Spleen (tissue), 11 donors: ENCODE measurements at regions not wholly inside any gene's neighbourhood (a gene's known extent, or its start where the extent isn't known, plus 50 kb on each side); places are given as distances from the start of the nearest gene placed in this dataset.

Experiments
- DNase-seq: peaks from one replicate; pipeline ENCODE4 v3.0.0-alpha.2; 2020
- H3K27ac ChIP-seq, 8 donors: fragments of 200-600 bp; sonication (generic) in 7 of 8; 1 replicate in 4 of 8; 2 replicates in 4 of 8; pipeline versions ENCODE4 v1.5.0 to v1.8.0; 2016 to 2021; ENCODE audit warnings: inconsistent platforms in 4 of 8, mild to moderate bottlenecking in 4 of 8, moderate library complexity in 1 of 8
- H3K27me3 ChIP-seq, 7 donors: fragments of 200-600 bp; sonication (generic) in 6 of 7; replicated peaks in 1 of 7; 1 replicate in 4 of 7; 2 replicates in 3 of 7; pipeline versions ENCODE4 v1.5.0 to v1.8.0; 2016 to 2021; ENCODE audit warnings: inconsistent platforms in 3 of 7, mild to moderate bottlenecking in 1 of 7
- H3K36me3 ChIP-seq, 6 donors: fragments of 200-600 bp; sonication (generic) in 5 of 6; 1 replicate in 4 of 6; 2 replicates in 2 of 6; pipeline versions ENCODE4 v1.5.0 to v1.8.0; 2016 to 2021; ENCODE audit warnings: inconsistent platforms in 2 of 6
- H3K4me1 ChIP-seq, 6 donors: fragments of 200-600 bp; sonication (generic) in 5 of 6; 1 replicate in 3 of 6; 2 replicates in 3 of 6; pipeline versions ENCODE4 v1.5.0 to v1.8.0; 2016 to 2021; ENCODE audit warnings: inconsistent platforms in 3 of 6
- H3K4me3 ChIP-seq, 8 donors: fragments of 200-600 bp; sonication (generic) in 7 of 8; 1 replicate in 4 of 8; 2 replicates in 4 of 8; pipeline versions ENCODE4 v1.5.0 to v1.8.0; 2016 to 2021; ENCODE audit warnings: inconsistent platforms in 4 of 8, mild to moderate bottlenecking in 4 of 8, moderate library complexity in 2 of 8
- H3K9me3 ChIP-seq, 8 donors: fragments of 200-600 bp; sonication (generic) in 7 of 8; 1 replicate in 4 of 8; 2 replicates in 4 of 8; pipeline versions ENCODE4 v1.5.0 to v1.8.0; 2016 to 2021; ENCODE audit warnings: inconsistent platforms in 4 of 8
- CTCF ChIP-seq, 11 experiments: fragments of 200-600 bp in 7 of 11; fragments of 450-650 bp in 4 of 11; sonication (generic) in 4 of 11; IDR thresholded peaks in 8 of 11; conservative IDR thresholded peaks in 3 of 11; 1 replicate in 7 of 11; 2 replicates in 4 of 11; pipeline versions ENCODE4 v1.4.0 to v1.8.0; 2016 to 2021; ENCODE audit warnings: antibody characterized with exemption in 11 of 11, inconsistent platforms in 4 of 11, mild to moderate bottlenecking in 1 of 11
- POLR2A ChIP-seq, 3 donors: fragments of 450-650 bp; IDR thresholded peaks; one replicate each; pipeline ENCODE4 v1.5.1; 2017; ENCODE audit warnings: antibody characterized with exemption in 3 of 3, mild to moderate bottlenecking in 1 of 3
- POLR2AphosphoS5 ChIP-seq, 3 donors: sonication (generic); formaldehyde crosslinking; IDR thresholded peaks; one replicate each; pipeline ENCODE4 v1.5.1; 2017; ENCODE audit warnings: antibody characterized with exemption in 3 of 3
- WGBS, 5 donors: extraction: QIAGEN DNeasy Blood & Tissue Kit in 3 of 5; methylation state at CpG; one replicate each; pipeline versions ENCODE4 v1.1.5 to v1.1.7; 2013 to 2018; 5-methylcytosine and 5-hydroxymethylcytosine counted together
- intact Hi-C: fragments of 100-400 bp; cut with DNase I; formaldehyde crosslinking; loops from one replicate; pipeline ENCODE4 v1.15.0; 2023; ENCODE audit warnings: low total_unique reads
- donor health status: healthy with polysubstance abuse.
- donor health status: DM: no; HTN: no; CAD: no; lungs with moderate emphysema.
- donor health status: DM: no; HTN: no; CAD: no.
- donor health status: Bipolar disorder and iron deficiency.
- donor health status: healthy.
- donor health status: DM: no; HTN: no; CAD: no.
- donor health status: DM: yes; HTN: yes; CAD: no.

GRCh38 chr2:144596073-144596871, 76.4 kb upstream of the ZEB2 start:
- Histone ChIP-seq H3K4me1 (peaks cover 12 to 35% (median 27%) of the 10 kb centered on the region in 6 donors), H3K27ac (peak overlapping the region in 5 of 8 donors; percentile 57 to 70 (median 65)), H3K27me3 (no peaks in the 10 kb centered on the region), H3K4me3 (peak overlapping the region in 2 of 8 donors; percentile 13 to 41), H3K36me3 (no peaks in the 10 kb centered on the region), H3K9me3 (no peaks in the 10 kb centered on the region)
- DNase-seq: no peak
- TF ChIP-seq CTCF (IDR thresholded peaks at IDR 0.05 in 8 of 11, conservative IDR thresholded peaks at IDR 0.05 in 3 of 11) (no peak), POLR2AphosphoS5 (IDR thresholded peaks at IDR 0.05) (no peak), POLR2A (IDR thresholded peaks at IDR 0.05) (no peak)
- intact Hi-C loops: no loop called here
- 25 to 39% (median 27%) methylated on average over 9 of the region's 9 CpGs for WGBS, 5 donors

GRCh38 chr2:144595686-144596072, 75.8 kb upstream of the ZEB2 start:
- TF ChIP-seq CTCF (IDR thresholded peaks at IDR 0.05 in 8 of 11, conservative IDR thresholded peaks at IDR 0.05 in 3 of 11) (no peak), POLR2A (IDR thresholded peaks at IDR 0.05) (no peak), POLR2AphosphoS5 (IDR thresholded peaks at IDR 0.05) (no peak)
- intact Hi-C loops: no loop called here
- WGBS, 5 donors: 63 to 78% (median 77%) methylated on average over 4 of the region's 4 CpGs
- Histone ChIP-seq H3K4me1 (peaks cover 12 to 35% (median 27%) of the 10 kb centered on the region in 6 donors), H3K4me3 (peak overlapping the region in 2 of 8 donors; percentile 13 to 41), H3K36me3 (no peaks in the 10 kb centered on the region), H3K27me3 (no peaks in the 10 kb centered on the region), H3K27ac (peak overlapping the region in 5 of 8 donors; percentile 57 to 70 (median 65)), H3K9me3 (no peaks in the 10 kb centered on the region)
- no peak for DNase-seq

- H3K27me3 ChIP-seq: no peaks in the 10 kb centered on the region
- H3K27ac ChIP-seq: no peak overlapping the region
- DNase-seq: no peak
- TF ChIP-seq POLR2A (IDR thresholded peaks at IDR 0.05) (no peak), CTCF (IDR thresholded peaks at IDR 0.05 in 8 of 11, conservative IDR thresholded peaks at IDR 0.05 in 3 of 11) (no peak), POLR2AphosphoS5 (IDR thresholded peaks at IDR 0.05) (no peak)
- H3K9me3 ChIP-seq: no peaks in the 10 kb centered on the region
- no peak overlapping the region for H3K4me3 ChIP-seq
- intact Hi-C loops: no loop called here
- 39 to 67% (median 51%) methylated on average over 2 of the region's 2 CpGs for WGBS, 5 donors
- H3K4me1 ChIP-seq: peaks cover 12 to 35% (median 27%) of the 10 kb centered on the region in 6 donors
- H3K36me3 ChIP-seq: no peaks in the 10 kb centered on the region
These were observed 75.4 kb upstream of the ZEB2 start for GRCh38 chr2:144595279-144595678.

GRCh38 chr2:144593803-144594202, 73.9 kb upstream of the ZEB2 start:
- no peaks in the 10 kb centered on the region for H3K9me3 ChIP-seq

More at GRCh38 chr2:144593803-144594202, 73.9 kb upstream of the ZEB2 start:
- H3K4me1 ChIP-seq: peaks cover 12 to 35% (median 27%) of the 10 kb centered on the region in 6 donors
- intact Hi-C loops: no loop called here
- H3K27me3 ChIP-seq: no peaks in the 10 kb centered on the region
- no peaks in the 10 kb centered on the region for H3K36me3 ChIP-seq
- no peak for DNase-seq
- 96 to 100% (median 97%) methylated on average over 2 of the region's 2 CpGs for WGBS, 5 donors
- H3K4me3 ChIP-seq: no peak overlapping the region
- TF ChIP-seq POLR2A (IDR thresholded peaks at IDR 0.05) (no peak), POLR2AphosphoS5 (IDR thresholded peaks at IDR 0.05) (no peak), CTCF (IDR thresholded peaks at IDR 0.05 in 8 of 11, conservative IDR thresholded peaks at IDR 0.05 in 3 of 11) (no peak)
- H3K27ac ChIP-seq: no peak overlapping the region
